Heart right ventricle (tissue), 16 donors: ENCODE measurements at regions not wholly inside any gene's neighbourhood (a gene's known extent, or its start where the extent isn't known, plus 50 kb on each side); places are given as distances from the start of the nearest gene placed in this dataset.

Experiments used
- ATAC-seq, 8 donors: fragments of 200-7000 bp; cut with Tn5 transposase; one replicate each; pipeline ENCODE4 v1.9.1; 2020; ENCODE audit warnings: mild to moderate bottlenecking in 8 of 8, moderate library complexity in 8 of 8, moderate number of reproducible peaks in 1 of 8
- DNase-seq, 2 donors: peaks; one replicate each; pipeline ENCODE4 v3.0.0-alpha.2; 2020
- H3K27ac ChIP-seq, 10 donors: fragments of 200-600 bp; sonication (generic) in 2 of 10; one replicate each; pipeline versions ENCODE4 v1.5.0 to v1.8.0; 2020 to 2022; ENCODE audit warnings: mild to moderate bottlenecking in 3 of 10
- H3K27me3 ChIP-seq, 7 donors: fragments of 200-600 bp; one replicate each; pipeline ENCODE4 v1.8.0; 2021 to 2022; ENCODE audit warnings: mild to moderate bottlenecking in 2 of 7
- H3K36me3 ChIP-seq, 9 donors: fragments of 200-600 bp; sonication (generic) in 1 of 9; one replicate each; pipeline versions ENCODE4 v1.5.0 to v1.8.0; 2020 to 2022; ENCODE audit warnings: mild to moderate bottlenecking in 2 of 9
- H3K4me1 ChIP-seq, 9 donors: fragments of 200-600 bp; sonication (generic) in 1 of 9; one replicate each; pipeline versions ENCODE4 v1.5.0 to v1.8.0; 2020 to 2022; ENCODE audit warnings: mild to moderate bottlenecking in 4 of 9
- H3K4me3 ChIP-seq, 10 donors: fragments of 200-600 bp; sonication (generic) in 2 of 10; one replicate each; pipeline versions ENCODE4 v1.5.0 to v1.8.0; 2020 to 2022; ENCODE audit warnings: mild to moderate bottlenecking in 7 of 10, moderate library complexity in 2 of 10
- H3K9me3 ChIP-seq, 11 donors: fragments of 200-600 bp in 10 of 11; sonication (generic) in 2 of 11; one replicate each; pipeline versions ENCODE4 v1.5.0 to v1.8.0; 2013 to 2022; ENCODE audit warnings: mild to moderate bottlenecking in 2 of 11, control low read depth in 1 of 11, moderate library complexity in 1 of 11
- CTCF ChIP-seq, 9 donors: fragments of 200-600 bp; sonication (generic) in 2 of 9; IDR thresholded peaks; one replicate each; pipeline versions ENCODE4 v1.5.0 to v1.8.0; 2021 to 2022; ENCODE audit warnings: antibody characterized with exemption in 9 of 9, mild to moderate bottlenecking in 5 of 9, moderate library complexity in 1 of 9
- WGBS, 2 donors: extraction: QIAGEN DNeasy Blood & Tissue Kit; methylation state at CpG; one replicate each; pipeline ENCODE4 v1.1.7; 2013; ENCODE audit warnings: inconsistent platforms in 1 of 2; 5-methylcytosine and 5-hydroxymethylcytosine counted together
- intact Hi-C, 10 donors: fragments of 100-400 bp; cut with DNase I; formaldehyde crosslinking; loops; one replicate each; pipeline versions ENCODE4 v1.11.1 to v1.14.2; 2022
- donor health status: Arrhythmogenic right ventricular cardiomyopathy.
- donor health status: ischemic (EF 13 %, LVEDD 7.1; RV severe dilation, severe dysfunction).
- donor health status: healthy with polysubstance abuse.
- donor health status: DM: no; HTN: yes; CAD: no.
- donor health status: DM: no; HTN: no; CAD: no.
- donor health status: ischemic (EF 25% LVEDD 6.9; RV normal size, moderate dysfunction).
- donor health status: ischemic (EF 25% LVEDD 5.7; RV mildly dilated, moderate dysfunction).
- donor health status: healthy.
- donor health status: DM: yes; HTN: yes; CAD: no.
- donor health status: Ischemic cardiomyopathy.
- donor health status: ischemic (EF 35%, LVEDD 5.7; RV mildly dilated, moderate dysfunction).
- donor health status: nonischemic (EF 11% LVEDD 7.7; RV severe dilation, severe dysfunction).
- donor health status: DM: yes; HTN: yes; CAD: no.
- donor health status: PGD.
- donor health status: ischemic (EF 29% LVEDD 5.4; RV normal size, mild dysfunction).
- donor health status: nonischemic (EF 23%, LVEDD 6.1; RV moderate dilation, normal function).

GRCh38 chr13:81393721-81394120, 1052.8 kb upstream of the SPRY2 start:
- H3K9me3 ChIP-seq = peaks cover 0 to 24% (median 0%) of the 10 kb centered on the region in 11 donors
- no peak overlapping the region for H3K27ac ChIP-seq
- H3K27me3 ChIP-seq = no peaks in the 10 kb centered on the region
- no peak for DNase-seq
- WGBS, 2 donors = 16 to 29% methylated on average over 1 of the region's 1 CpG
- no peaks in the 10 kb centered on the region for H3K4me1 ChIP-seq
- TF ChIP-seq CTCF (IDR thresholded peaks at IDR 0.05) = no peak
- H3K36me3 ChIP-seq = no peaks in the 10 kb centered on the region
- intact Hi-C loops = no loop called here
- no peak overlapping the region for H3K4me3 ChIP-seq
- no peak for ATAC-seq

- H3K4me3 ChIP-seq = no peak overlapping the region
- no peak for DNase-seq
- no peaks in the 10 kb centered on the region for H3K36me3 ChIP-seq
- intact Hi-C loops = no loop called here
- no peaks in the 10 kb centered on the region for H3K27me3 ChIP-seq
- H3K27ac ChIP-seq = no peak overlapping the region
- no peak for ATAC-seq
- TF ChIP-seq CTCF (IDR thresholded peaks at IDR 0.05) = no peak
- WGBS, 2 donors = 74 to 78% methylated on average over 3 of the region's 3 CpGs
- H3K9me3 ChIP-seq = peaks cover 0 to 24% (median 0%) of the 10 kb centered on the region in 11 donors
- no peaks in the 10 kb centered on the region for H3K4me1 ChIP-seq
Observed at GRCh38 chr13:81393110-81393509, 1052.2 kb upstream of the SPRY2 start.

- Histone ChIP-seq H3K9me3 (peaks cover 0 to 14% (median 0%) of the 10 kb centered on the region in 11 donors), H3K27ac (no peak overlapping the region), H3K4me3 (no peak overlapping the region), H3K4me1 (no peaks in the 10 kb centered on the region), H3K36me3 (no peaks in the 10 kb centered on the region), H3K27me3 (no peaks in the 10 kb centered on the region)
- no peak for ATAC-seq
- no peak for TF ChIP-seq CTCF (IDR thresholded peaks at IDR 0.05)
- DNase-seq = no peak
- intact Hi-C loops = no loop called here
- WGBS, 2 donors = 26 to 53% methylated on average over 1 of the region's 1 CpG
Observed at GRCh38 chr13:81388400-81388799, 1047.5 kb upstream of the SPRY2 start.

GRCh38 chr13:81383444-81383843, 1042.5 kb upstream of the SPRY2 start:
- peaks cover 0 to 10% (median 0%) of the 10 kb centered on the region in 11 donors for H3K9me3 ChIP-seq
- no peaks in the 10 kb centered on the region for H3K36me3 ChIP-seq
- DNase-seq (no peak), ATAC-seq (no peak)
- H3K4me3 ChIP-seq = no peak overlapping the region
- intact Hi-C loops = no loop called here
- no peaks in the 10 kb centered on the region for H3K4me1 ChIP-seq
- no peak for TF ChIP-seq CTCF (IDR thresholded peaks at IDR 0.05)
- H3K27ac ChIP-seq = no peak overlapping the region
- no peaks in the 10 kb centered on the region for H3K27me3 ChIP-seq
- WGBS, 2 donors = 74 to 82% methylated on average over 5 of the region's 5 CpGs
